Ishikawa (cell line): ENCODE measurements at regions not wholly inside any gene's neighbourhood (a gene's known extent, or its start where the extent isn't known, plus 50 kb on each side); places are given as distances from the start of the nearest gene placed in this dataset.

Experiments
- TEAD4 ChIP-seq: IDR thresholded peaks from 2 replicates; pipeline ENCODE4 v1.6.1; 2012
- ZBTB7A ChIP-seq: IDR thresholded peaks from 2 replicates; pipeline ENCODE4 v1.6.1; 2012; ENCODE audit warnings: low read depth
- TF ChIP-seq, protein P1 (sequence below): IDR thresholded peaks from 2 replicates; pipeline ENCODE4 v1.6.1; 2012

DNA sequence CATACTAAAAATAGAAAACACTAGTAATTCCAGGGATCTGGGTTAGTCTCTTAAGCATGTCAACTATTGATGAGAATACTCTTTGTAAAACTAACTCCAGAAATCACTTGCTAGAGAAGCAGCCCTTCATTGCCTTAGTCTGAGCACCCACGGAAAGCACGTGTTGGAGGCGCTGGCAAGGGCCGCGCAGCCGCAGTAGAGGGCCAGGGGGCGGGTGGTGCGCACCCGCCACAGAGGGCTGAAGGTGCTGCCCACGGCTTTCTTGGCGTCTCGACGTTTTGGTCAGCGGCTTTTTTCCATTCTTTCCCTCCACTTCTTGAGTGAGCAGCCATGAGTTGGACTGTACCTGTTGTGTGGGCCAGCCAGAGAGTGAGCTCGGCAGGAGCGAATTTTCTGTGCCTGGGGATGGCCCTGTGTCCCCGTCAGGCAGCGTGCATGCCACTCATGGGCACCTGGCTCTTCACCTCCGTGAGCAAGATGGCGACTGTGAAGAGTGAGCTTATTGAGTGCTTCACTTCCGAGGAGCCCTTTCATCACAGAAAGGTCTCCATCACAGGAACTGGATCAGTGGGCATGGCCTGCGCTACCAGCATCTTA, 68.4 kb upstream of the PPM1H start:
- TF ChIP-seq, protein P1, sequence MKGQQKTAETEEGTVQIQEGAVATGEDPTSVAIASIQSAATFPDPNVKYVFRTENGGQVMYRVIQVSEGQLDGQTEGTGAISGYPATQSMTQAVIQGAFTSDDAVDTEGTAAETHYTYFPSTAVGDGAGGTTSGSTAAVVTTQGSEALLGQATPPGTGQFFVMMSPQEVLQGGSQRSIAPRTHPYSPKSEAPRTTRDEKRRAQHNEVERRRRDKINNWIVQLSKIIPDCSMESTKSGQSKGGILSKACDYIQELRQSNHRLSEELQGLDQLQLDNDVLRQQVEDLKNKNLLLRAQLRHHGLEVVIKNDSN = no peak
- TF ChIP-seq TEAD4 (no peak), ZBTB7A (no peak)
